HG02759 (cell line): ENCODE measurements at regions not wholly inside any gene's neighbourhood (a gene's known extent, or its start where the extent isn't known, plus 50 kb on each side); places are given as distances from the start of the nearest gene placed in this dataset.
A peak's percentile ranks its signal among the peaks of the same experiment; 100 is the strongest.

ENCODE experiments used
- ATAC-seq: cut with Tn5 transposase; IDR thresholded peaks from one replicate; pipeline ENCODE4 v1.9.1; 2021; ENCODE audit warnings: mild to moderate bottlenecking, moderate library complexity; ENCODE audit not compliant: unreplicated experiment

DNA sequence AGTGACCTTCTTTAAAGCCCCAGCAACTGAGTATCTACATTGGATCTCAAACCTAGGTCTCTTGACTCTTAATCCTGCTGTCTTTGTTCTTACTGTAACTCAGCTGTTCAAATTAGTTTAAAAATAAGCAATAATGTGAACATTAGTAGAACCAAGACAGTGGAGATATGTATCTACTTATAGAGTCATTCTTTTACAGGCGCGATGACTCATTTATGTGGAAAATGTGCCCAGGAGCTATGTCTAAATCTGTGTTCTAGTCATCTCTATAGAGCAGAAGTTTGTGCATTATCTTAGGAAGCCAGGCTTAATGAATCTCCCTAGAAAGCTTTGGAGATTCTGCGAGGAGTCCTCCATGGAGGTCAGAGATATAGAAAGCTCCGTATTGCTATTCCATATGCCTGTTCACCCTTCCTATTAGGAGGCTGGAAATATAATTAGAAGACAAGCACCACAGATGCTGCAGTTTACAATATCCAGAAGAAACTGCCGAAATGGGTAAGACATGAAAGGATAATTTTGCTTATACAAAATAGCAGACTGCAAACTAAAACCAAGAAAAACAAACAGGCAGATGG lies 211.6 kb downstream of the TRIB2 start:
- ATAC-seq = no peak

DNA sequence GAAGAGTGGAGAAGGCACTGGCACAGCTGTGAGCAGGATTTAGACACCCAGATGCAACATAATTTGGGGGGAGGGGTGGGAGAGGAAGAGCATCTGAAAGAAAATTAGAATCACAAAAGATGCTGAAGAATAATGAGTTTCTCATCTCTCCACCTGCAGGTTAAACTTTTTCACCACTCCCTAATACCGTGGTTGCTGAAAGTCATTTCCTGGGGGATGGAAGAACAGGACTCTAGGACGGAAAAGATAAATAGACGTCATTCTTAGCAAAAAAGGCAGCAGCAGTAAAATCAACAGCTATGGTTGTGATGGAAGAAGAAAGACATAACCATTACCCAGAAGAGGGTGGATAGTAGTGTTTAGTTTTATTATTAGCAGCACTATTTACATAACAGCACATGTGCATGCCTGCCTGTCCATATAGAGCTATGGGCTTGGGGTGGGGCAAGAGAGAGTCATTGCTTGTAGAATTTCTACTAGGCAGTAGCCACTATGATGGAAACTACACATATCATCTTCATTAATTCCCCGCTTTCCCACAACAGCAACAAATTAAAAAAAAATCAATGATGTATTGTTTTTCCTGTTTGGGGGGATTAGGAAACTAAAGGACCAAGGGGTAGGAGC lies 212.2 kb downstream of the TRIB2 start:
- ATAC-seq = no peak

DNA sequence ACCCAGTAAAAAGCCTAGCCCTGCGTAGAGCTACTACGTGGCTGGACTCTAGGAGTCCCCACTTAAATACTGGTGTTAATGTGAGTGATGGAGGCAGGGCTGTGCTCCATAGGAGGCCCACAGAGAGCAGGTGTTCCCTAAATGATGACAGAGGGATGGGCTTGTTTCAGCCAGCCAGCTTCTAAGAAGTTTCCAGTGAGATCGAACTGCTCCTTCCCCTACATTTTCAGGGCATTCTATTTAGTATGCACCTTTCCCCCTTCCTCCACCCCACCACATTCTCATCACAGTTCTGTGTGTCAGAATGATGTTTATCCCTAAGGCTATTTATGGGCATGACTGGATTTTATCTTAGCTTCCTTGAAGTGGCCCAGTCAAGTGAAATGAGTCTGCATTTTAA lies 213.0 kb downstream of the TRIB2 start:
- ATAC-seq = no peak

DNA sequence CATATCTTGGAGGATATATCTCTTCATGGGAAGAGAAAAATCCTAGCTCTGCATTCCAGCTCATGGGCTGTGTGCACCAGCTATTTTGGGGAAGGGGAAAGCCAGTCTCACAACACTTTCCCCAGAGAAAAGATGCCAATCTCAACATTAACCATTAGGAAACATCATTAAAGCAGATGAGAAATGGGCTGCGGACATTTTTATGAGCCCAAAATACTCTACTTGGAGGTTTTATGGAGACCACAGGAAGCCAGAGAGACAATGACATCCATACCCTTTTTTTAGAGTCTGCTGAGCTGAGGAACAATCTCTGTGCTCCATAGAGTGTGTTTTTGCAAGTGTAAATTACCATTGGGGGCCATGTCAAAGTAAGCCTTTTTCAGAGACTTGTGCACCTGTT lies 213.7 kb downstream of the TRIB2 start:
- ATAC-seq = no peak

DNA sequence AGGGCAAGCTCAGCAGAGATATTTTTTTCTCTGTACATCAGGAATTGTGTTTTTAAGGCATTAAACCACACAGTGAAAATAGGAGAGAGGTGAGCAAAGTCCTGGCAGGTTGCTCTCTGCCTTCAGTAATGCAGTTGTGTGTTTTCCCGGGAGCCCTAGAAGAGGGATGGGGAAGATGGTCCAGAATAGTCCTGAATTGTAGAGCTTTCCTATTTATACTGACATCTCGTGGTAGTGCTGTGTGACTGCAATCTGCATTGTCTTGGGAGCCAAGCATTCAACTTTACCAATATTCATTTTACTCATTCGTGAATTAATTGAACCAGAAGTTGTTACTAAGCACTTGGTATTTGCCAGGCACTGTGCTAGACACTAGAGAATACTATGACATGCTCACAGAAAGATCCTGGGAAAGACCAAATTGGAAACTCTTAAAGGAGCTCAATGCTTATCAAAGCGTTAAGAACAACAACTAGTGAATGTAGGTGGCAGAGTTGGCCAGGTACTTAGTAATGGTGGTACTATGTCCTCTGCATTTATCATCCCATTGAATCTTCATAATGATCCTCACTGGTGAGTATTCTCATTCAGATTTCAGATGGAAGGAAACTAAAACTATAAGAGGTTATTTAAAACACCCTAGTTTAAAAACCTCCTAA lies 214.6 kb downstream of the TRIB2 start:
- no peak for ATAC-seq

DNA sequence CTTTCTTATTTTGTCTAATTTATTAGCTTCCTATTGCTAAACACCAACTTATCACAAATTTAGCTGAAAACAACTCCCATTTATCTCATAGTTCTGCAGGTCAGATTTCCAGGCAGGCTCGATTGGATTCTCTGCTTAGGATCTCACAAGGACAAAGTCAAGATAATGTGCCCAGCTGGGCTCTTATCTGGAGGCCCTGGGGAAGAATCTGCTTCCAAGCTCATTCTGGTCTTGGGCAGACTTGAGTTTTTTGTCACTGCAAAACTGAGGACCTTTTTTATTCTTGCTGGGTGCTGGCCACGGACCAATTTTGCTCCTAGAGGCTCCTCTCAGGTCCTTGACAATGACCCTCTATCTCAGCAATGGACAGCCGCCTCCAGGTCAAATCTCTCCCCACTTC lies 215.5 kb downstream of the TRIB2 start:
- no peak for ATAC-seq

DNA sequence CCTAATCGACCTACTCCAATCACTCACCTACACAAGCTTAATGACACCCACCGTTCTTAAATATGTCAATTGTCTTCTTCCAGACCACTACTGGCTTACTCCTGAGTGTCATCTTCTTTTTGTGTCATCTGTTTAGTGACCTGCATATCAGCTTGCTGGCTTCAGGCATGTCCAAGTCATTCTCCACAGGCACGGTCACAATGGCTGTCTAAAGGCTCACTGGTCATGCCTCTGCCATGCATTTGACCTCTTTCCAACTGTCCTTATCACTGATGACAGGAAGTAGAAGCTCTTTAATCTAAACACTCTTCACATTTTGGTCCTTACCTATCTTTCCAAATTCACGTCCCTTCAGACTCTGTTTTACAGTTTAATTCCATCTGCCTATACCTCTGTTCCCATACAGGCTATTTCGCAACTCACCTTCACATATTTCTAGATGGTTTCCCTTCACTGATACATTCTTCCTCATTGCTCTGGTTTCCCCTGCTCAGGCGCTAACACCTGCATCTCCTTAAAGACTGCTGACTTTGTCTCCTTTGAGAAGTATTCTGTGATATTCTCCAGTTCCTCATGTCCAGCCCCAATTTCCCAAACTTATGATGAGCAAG lies 217.5 kb downstream of the TRIB2 start:
- ATAC-seq = no peak

DNA sequence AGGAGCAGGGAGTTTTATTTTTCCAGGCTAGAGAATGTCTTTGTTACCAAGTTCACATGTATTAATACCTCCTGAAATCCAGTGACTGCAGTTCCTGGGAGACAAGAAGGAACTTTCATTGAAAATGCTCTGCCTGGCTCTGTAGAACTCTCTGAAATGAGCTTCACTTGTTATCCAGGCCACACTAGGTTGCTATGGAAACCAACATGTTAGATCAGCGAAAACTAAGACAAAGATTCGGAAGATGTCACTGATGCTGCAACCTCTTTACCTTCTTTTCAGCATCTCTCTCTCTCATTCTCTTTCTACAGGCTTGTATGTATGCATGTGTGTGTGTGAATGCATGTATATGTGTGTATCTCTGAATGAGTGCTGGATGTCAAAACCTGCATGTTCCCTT lies 218.5 kb downstream of the TRIB2 start:
- no peak for ATAC-seq

DNA sequence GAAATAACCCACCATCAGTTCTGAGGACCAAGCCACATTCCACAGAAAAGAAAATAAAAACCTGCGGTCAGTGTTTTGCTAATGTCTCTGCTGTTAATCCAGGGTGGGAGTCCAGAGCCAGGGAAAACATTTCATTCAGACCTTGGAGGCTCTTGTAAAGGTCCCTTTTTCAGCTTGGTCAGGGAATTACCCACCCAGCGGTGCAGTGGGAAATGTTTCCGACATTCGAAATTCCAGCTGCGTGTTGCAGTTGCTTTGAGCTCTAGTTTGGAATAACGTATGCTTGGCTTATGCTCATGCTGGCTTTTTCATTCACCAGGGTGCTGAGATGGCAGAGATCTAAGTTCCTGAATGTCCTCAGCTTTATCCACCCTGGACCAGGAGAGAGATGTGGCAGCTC lies 219.1 kb downstream of the TRIB2 start:
- no peak for ATAC-seq

DNA sequence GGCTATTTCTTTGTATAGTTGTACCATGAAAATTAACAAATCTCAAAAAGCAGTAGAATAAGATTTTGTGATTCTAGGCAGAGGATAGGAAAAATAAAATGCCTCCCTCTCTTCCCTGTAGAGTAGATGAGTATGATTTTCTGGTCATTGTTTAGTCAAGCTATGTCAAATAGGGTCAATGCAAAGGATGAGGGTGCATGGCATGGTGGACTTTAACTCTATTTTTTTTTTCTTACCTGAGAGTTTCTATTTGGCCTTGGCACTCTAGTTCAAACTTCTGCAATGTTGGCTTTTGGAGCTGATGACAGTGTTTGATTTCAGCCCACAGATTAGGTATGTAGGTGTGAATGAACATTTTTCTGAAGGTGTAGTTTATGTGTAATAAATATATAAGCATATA lies 224.5 kb downstream of the TRIB2 start:
- ATAC-seq = no peak

DNA sequence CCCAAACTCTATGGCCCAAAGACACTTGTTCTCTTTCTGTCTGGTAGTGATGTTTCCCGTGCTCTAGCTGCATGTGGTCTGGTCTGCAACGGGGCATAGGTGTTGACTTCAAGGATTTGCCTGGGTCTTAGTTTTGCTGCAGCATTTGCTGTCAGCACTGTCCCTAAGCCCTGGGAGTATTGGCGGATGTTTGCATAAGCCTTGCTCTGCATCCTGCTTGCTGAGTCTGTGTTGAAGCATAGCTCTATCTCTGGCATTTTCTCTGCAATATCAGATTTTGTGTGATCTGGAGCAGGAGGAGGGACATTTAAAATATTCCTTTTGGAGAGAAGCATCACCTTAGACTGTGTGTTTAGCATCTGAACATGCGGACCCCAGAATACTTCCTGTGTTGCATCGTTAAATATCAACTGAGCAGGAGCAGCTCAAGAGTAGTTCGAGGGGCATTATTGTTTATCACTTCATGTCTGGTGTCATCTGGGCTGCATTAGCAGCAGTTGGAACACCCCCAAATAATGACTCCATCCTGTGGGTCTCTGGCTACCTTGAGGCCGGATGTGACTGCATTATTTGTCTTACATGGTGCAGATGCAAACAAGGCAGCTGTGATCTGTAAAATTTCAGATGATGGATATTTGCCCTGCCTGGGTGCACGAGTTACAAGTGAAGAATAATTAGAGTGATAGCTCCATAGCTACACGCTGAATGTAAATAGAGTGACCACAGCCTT lies 231.7 kb downstream of the TRIB2 start:
- ATAC-seq = peak; percentile 7

DNA sequence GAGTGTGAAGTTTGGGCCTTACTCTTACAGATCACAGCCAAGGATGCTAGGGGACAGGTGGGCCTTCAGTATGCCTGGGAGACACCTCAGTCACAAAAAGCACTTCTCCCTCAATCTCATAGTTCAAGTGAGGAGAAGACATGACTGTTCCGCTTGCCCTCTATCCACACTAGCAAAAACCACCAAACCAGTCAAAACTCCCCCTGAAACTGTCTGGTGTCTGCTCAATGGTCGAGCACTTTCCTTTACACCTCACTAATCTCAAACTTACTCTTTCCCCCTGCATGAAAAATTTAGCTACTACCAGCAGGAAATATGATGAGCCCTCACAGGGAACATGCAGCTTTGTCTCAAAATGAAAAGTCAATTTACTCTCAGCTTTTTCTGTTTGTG lies 232.2 kb downstream of the TRIB2 start:
- peak; percentile 80 for ATAC-seq

DNA sequence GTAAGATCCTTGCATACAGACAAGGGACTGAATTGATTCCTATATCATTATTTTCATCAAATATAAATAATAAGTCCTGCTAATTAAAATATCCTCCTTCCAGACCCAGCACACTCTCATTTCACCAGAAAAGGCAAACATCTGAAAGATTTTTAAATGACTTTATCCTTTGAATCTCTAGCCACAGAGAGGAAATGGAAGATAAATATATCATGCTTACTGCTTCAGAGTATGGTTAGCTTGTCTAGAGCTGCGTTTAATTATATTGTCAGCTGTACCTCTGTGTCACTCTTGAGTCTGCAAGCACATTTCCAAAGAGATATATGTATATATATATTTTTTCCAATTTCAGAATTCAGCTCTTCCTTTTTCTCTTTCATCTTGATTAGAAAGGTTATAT lies 232.7 kb downstream of the TRIB2 start:
- no peak for ATAC-seq

DNA sequence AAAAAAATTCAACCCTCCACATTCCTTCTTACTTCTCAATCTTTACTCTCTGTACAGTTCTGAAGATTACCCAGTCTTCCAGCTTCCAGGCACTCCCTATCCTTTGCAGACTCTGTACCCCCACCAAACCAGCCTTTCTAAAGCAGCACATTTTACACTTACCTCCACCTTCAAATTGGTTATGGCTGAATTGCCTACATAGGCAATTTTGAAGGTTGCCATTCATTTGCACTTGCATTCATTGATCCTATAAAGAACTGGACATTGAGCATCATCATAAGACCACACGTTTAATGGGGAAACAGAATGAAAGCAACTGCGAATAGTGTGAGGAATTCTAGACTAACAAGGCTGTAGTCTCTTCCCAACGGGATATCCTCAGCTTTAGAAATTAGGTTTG lies 233.4 kb downstream of the TRIB2 start:
- ATAC-seq = no peak

DNA sequence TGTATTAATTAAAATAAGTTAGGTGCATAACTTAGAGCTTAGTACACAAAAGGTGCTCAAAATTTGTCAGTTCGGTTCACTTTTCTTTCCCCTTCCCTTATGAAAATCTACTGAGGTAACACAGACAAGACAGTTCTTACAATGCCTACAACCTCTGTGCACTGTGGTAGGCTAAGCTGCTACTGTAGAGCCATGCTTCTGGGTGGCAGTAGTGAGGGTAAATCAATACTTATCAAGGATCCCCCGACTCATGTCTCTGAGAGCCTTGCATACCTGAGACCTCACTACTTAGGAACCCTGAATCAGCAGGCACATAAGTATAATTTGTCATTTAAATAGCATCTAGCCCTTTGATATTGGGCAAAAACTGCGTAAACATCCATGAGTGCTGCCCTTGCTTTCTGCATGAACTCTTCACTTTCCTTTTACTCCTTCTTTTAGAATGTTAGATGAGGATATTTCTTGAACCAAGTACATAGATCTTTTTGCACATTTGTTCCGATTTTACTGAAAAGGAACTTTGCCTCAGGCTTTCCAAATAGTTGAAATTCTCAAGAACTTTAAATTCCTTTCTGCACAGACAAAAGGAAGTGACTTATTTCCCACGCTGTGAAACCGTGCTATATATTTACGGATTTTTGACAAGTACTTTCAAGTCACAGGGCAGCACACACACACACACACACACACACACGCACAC lies 234.4 kb downstream of the TRIB2 start:
- no peak for ATAC-seq

DNA sequence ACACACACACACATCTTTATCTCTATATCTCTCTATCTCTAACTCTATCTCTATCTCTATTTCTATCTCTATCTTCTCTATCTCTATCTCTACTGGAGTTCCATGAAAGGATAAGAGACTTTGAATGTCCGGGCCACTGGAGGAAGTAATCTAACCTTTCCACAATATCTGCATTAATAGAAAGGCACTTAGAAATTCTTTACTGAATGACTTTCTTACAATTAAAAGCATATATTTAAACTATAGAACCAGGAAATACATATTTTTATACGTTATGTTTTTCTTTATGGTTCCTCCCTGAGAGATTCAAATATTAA lies 234.9 kb downstream of the TRIB2 start:
- no peak for ATAC-seq

DNA sequence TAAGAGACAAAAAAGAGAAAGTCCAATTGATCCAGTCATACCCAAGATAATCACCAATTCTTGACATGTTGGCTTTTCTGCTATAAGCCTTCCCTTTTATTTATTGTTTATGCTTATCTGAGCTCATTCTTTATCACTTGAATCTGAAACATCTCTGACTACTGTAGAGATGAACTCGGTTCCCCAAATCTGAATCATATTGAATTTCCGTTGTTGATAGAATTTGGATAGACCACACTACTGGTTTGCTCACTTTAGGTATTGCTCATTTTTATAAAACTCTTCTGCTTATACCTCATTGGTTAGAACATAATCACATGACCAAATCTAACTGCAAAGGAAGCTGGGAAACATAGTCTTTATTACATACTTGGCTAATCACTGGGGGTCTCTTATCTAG lies 236.9 kb downstream of the TRIB2 start:
- ATAC-seq = no peak

DNA sequence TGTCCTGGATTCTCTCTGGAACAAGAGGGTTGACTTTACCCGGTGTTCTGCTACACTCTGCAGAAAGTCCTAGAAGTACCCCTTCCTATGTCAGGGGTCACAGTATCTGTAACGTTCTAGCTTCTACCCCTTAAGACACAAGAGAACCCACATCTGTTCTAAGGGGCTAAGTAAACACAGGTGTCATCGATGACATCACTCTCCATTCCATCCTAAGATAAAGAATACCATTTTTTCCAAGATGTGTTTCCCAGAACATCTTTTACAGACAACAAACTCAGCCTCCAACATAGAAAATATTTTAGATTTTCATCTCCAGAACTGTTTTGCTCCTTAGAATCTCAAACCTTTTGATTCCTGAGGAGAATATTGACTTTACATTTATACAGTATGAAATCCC lies 239.1 kb downstream of the TRIB2 start:
- no peak for ATAC-seq

DNA sequence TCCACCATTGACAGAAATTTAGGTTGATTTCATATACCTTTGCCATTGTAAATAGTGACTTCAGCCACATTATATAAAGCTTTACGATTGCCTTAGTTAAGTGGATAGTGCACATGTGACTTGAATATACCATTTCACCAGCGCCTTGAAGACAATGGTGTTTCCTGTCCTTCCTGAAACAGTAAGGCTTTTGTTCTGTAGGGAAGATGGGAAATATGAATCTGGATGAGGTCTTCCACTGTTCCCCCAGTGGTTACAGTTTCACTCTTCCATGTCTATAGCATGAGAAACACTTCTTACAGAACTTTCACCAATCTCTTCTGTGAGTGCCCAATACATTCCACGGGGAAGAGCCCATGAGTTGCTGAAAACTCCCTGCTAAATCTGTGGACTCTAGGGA lies 240.5 kb downstream of the TRIB2 start:
- no peak for ATAC-seq

DNA sequence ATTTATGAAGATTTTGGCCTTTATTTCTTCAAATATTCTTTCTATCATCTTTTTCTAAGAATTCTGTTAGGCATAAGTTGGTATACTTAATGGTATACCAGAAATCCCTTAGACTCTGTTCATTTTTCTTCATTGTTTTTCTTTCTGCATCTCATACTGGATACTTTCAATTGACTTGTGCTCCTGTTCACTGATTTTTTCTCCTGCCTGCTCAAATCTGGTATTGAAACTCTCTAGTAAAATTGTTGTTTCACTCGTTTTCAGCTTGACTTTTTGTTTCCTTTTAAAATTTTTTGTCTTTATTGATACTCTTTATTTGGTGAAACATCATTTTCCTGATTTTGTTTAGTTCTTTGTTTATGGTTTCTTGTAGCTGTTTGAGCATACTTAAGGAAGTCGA lies 243.2 kb downstream of the TRIB2 start:
- no peak for ATAC-seq

DNA sequence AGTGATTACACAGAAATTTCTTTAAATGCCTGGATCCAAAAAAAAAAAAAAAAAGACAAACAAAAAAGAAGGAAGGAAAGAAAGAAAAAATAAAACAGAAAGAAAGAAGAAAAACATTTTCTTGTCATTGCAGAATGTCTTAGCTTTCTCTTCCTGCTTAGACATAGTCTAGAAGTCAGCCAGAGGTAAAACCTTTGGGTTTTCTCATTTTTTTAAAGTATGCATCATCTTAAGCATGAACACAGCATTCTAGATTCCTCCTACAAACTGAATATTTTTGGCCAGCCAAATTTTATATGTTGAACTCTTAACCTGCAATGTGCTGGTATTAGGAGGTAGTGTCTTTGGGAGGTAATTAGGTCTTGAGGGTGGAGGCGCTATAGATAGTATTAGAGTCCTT lies 243.9 kb downstream of the TRIB2 start:
- ATAC-seq = no peak
